Peyer's patch (tissue), 4 donors: ENCODE measurements at regions not wholly inside any gene's neighbourhood (a gene's known extent, or its start where the extent isn't known, plus 50 kb on each side); places are given as distances from the start of the nearest gene placed in this dataset.

Source experiments
- CTCF ChIP-seq, 6 experiments: fragments of 450-650 bp in 4 of 6; fragments of 200-600 bp in 2 of 6; sonication (generic) in 1 of 6; IDR thresholded peaks; one replicate each; pipeline ENCODE4 v1.5.1; 2017 to 2019; ENCODE audit warnings: antibody characterized with exemption in 6 of 6, mild to moderate bottlenecking in 3 of 6, moderate library complexity in 1 of 6
- POLR2A ChIP-seq, 2 donors: fragments of 450-650 bp; IDR thresholded peaks; one replicate each; pipeline ENCODE4 v1.5.1; 2017; ENCODE audit warnings: antibody characterized with exemption in 2 of 2, mild to moderate bottlenecking in 2 of 2, moderate library complexity in 2 of 2

GRCh38 chr11:128047026-128047425 is 540.3 kb downstream of the ETS1 start:
- TF ChIP-seq POLR2A (IDR thresholded peaks at IDR 0.05) = no peak
- no peak for TF ChIP-seq CTCF (IDR thresholded peaks at IDR 0.05)
